BLaER1 treated with 17β-estradiol and CSF1 and Interleukin-3, amounts not matched to agents 10 nM and 100 nM (cell line): ENCODE measurements at regions not wholly inside any gene's neighbourhood (a gene's known extent, or its start where the extent isn't known, plus 50 kb on each side); places are given as distances from the start of the nearest gene placed in this dataset.

Source experiments
- H3K27ac ChIP-seq, 11 experiments: shearing (Covaris generic); formaldehyde crosslinking; 2 replicates each; pipeline ENCODE4 v1.8.1; 2022
- H3K27me3 ChIP-seq, 11 experiments: shearing (Covaris generic); formaldehyde crosslinking; 2 replicates each; pipeline ENCODE4 v1.8.1; 2022
- H3K36me3 ChIP-seq, 11 experiments: shearing (Covaris generic); formaldehyde crosslinking; 2 replicates each; pipeline ENCODE4 v1.8.1; 2022
- H3K4me1 ChIP-seq, 10 experiments: shearing (Covaris generic); formaldehyde crosslinking; 2 replicates each; pipeline ENCODE4 v1.8.1; 2022
- H3K4me2 ChIP-seq, 11 experiments: shearing (Covaris generic); formaldehyde crosslinking; 2 replicates each; pipeline ENCODE4 v1.8.1; 2022
- H3K4me3 ChIP-seq, 10 experiments: shearing (Covaris generic); formaldehyde crosslinking; 2 replicates each; pipeline ENCODE4 v1.8.1; 2022
- H3K9ac ChIP-seq, 11 experiments: shearing (Covaris generic); formaldehyde crosslinking; 2 replicates each; pipeline ENCODE4 v1.8.1; 2022
- H3K9me3 ChIP-seq, 11 experiments: shearing (Covaris generic); formaldehyde crosslinking; replicated peaks in 1 of 11; 2 replicates each; pipeline ENCODE4 v1.8.1; 2022
- H4K20me1 ChIP-seq, 11 experiments: shearing (Covaris generic); formaldehyde crosslinking; 2 replicates each; pipeline ENCODE4 v1.8.1; 2022
- Cebpa-rat ChIP-seq, 11 experiments: shearing (Covaris generic); IDR thresholded peaks; 2 replicates each; pipeline ENCODE4 v1.8.1; 2022

- peaks cover 6 to 24% (median 17%) of the 10 kb centered on the region in 11 experiments; a peak in 21 of 22 replicates for H3K9me3 ChIP-seq
- no peaks in the 10 kb centered on the region for H3K4me1 ChIP-seq
Measured at GRCh38 chr16:6146874-6147425, 1049.4 kb upstream of the EEF2KMT start.

GRCh38 chr16:6146356-6146755 lies 1048.8 kb upstream of the EEF2KMT start:
- no peak for TF ChIP-seq Cebpa-rat (IDR thresholded peaks at IDR 0.05)
- Histone ChIP-seq H3K4me3 (no peak overlapping the region), H4K20me1 (no peaks in the 10 kb centered on the region), H3K4me1 (no peaks in the 10 kb centered on the region), H3K27me3 (no peaks in the 10 kb centered on the region), H3K36me3 (no peaks in the 10 kb centered on the region; a peak in 1 of 22 replicates), H3K9ac (no peak overlapping the region), H3K4me2 (no peak overlapping the region), H3K9me3 (peaks cover 6 to 24% (median 17%) of the 10 kb centered on the region in 11 experiments; a peak in 21 of 22 replicates), H3K27ac (no peak overlapping the region)

More at GRCh38 chr16:6146874-6147425, 1049.4 kb upstream of the EEF2KMT start:
- Histone ChIP-seq H3K27ac (no peak overlapping the region), H3K4me2 (no peak overlapping the region), H3K36me3 (no peaks in the 10 kb centered on the region; a peak in 1 of 22 replicates), H3K4me3 (no peak overlapping the region), H3K27me3 (no peaks in the 10 kb centered on the region), H3K9ac (no peak overlapping the region), H4K20me1 (no peaks in the 10 kb centered on the region)
- TF ChIP-seq Cebpa-rat (IDR thresholded peaks at IDR 0.05) = no peak

- no peak for TF ChIP-seq Cebpa-rat (IDR thresholded peaks at IDR 0.05)
- H3K36me3 ChIP-seq = no peaks in the 10 kb centered on the region; a peak in 1 of 22 replicates
- H3K27me3 ChIP-seq = no peaks in the 10 kb centered on the region
- H3K9me3 ChIP-seq = peaks cover 6 to 24% (median 17%) of the 10 kb centered on the region in 11 experiments; a peak in 21 of 22 replicates
- H3K9ac ChIP-seq = no peak overlapping the region
- H3K4me2 ChIP-seq = no peak overlapping the region
- H3K4me3 ChIP-seq = no peak overlapping the region
- H3K4me1 ChIP-seq = no peaks in the 10 kb centered on the region
- H3K27ac ChIP-seq = no peak overlapping the region
- no peaks in the 10 kb centered on the region for H4K20me1 ChIP-seq
Measured at GRCh38 chr16:6144463-6144862, 1046.9 kb upstream of the EEF2KMT start.

- H4K20me1 ChIP-seq = no peaks in the 10 kb centered on the region
- TF ChIP-seq Cebpa-rat (IDR thresholded peaks at IDR 0.05) = no peak
- no peak overlapping the region for H3K9ac ChIP-seq
- no peak overlapping the region for H3K27ac ChIP-seq
- no peak overlapping the region for H3K4me2 ChIP-seq
- H3K9me3 ChIP-seq = peaks cover 6 to 24% (median 17%) of the 10 kb centered on the region in 11 experiments; a peak in 21 of 22 replicates
- no peaks in the 10 kb centered on the region; a peak in 1 of 22 replicates for H3K36me3 ChIP-seq
- H3K4me1 ChIP-seq = no peaks in the 10 kb centered on the region
- no peaks in the 10 kb centered on the region for H3K27me3 ChIP-seq
- H3K4me3 ChIP-seq = no peak overlapping the region
Measured at GRCh38 chr16:6143020-6143419, 1045.4 kb upstream of the EEF2KMT start.

- TF ChIP-seq Cebpa-rat (IDR thresholded peaks at IDR 0.05) = no peak
- Histone ChIP-seq H3K27ac (no peak overlapping the region), H3K9ac (no peak overlapping the region), H3K4me3 (no peak overlapping the region), H4K20me1 (no peaks in the 10 kb centered on the region), H3K9me3 (0 out of 22 replicates have a peak, but pooled peaks cover 0 to 3% (median 0%) of the 10 kb centered on the region in 11 experiments), H3K36me3 (no peaks in the 10 kb centered on the region), H3K27me3 (no peaks in the 10 kb centered on the region), H3K4me2 (no peak overlapping the region), H3K4me1 (no peaks in the 10 kb centered on the region)
Measured at GRCh38 chr16:6133009-6133557, 1035.5 kb upstream of the EEF2KMT start.

- Histone ChIP-seq H4K20me1 (no peaks in the 10 kb centered on the region), H3K27me3 (no peaks in the 10 kb centered on the region), H3K4me2 (no peak overlapping the region), H3K27ac (no peak overlapping the region), H3K4me1 (no peaks in the 10 kb centered on the region), H3K9me3 (0 out of 22 replicates have a peak, but pooled peaks cover 0 to 3% (median 0%) of the 10 kb centered on the region in 11 experiments), H3K9ac (no peak overlapping the region), H3K4me3 (no peak overlapping the region), H3K36me3 (no peaks in the 10 kb centered on the region)
- no peak for TF ChIP-seq Cebpa-rat (IDR thresholded peaks at IDR 0.05)
Measured at GRCh38 chr16:6132121-6132520, 1034.5 kb upstream of the EEF2KMT start.

GRCh38 chr16:6131526-6132050 lies 1034.0 kb upstream of the EEF2KMT start:
- Histone ChIP-seq H3K9me3 (0 out of 22 replicates have a peak, but pooled peaks cover 0 to 3% (median 0%) of the 10 kb centered on the region in 11 experiments), H3K4me2 (no peak overlapping the region), H3K4me1 (no peaks in the 10 kb centered on the region), H3K27me3 (no peaks in the 10 kb centered on the region), H3K9ac (no peak overlapping the region), H3K27ac (no peak overlapping the region), H3K36me3 (no peaks in the 10 kb centered on the region), H4K20me1 (no peaks in the 10 kb centered on the region), H3K4me3 (no peak overlapping the region)
- no peak for TF ChIP-seq Cebpa-rat (IDR thresholded peaks at IDR 0.05)

GRCh38 chr16:6125483-6126259 lies 1028.1 kb upstream of the EEF2KMT start:
- Histone ChIP-seq H3K4me1 (no peaks in the 10 kb centered on the region), H3K27me3 (no peaks in the 10 kb centered on the region), H3K27ac (no peak overlapping the region), H3K4me3 (no peak overlapping the region), H3K36me3 (no peaks in the 10 kb centered on the region), H3K9me3 (0 out of 22 replicates have a peak, but pooled peaks cover 0 to 3% (median 0%) of the 10 kb centered on the region in 11 experiments), H4K20me1 (no peaks in the 10 kb centered on the region), H3K9ac (no peak overlapping the region), H3K4me2 (no peak overlapping the region)
- no peak for TF ChIP-seq Cebpa-rat (IDR thresholded peaks at IDR 0.05)

GRCh38 chr16:6124136-6124535 lies 1026.5 kb upstream of the EEF2KMT start:
- TF ChIP-seq Cebpa-rat (IDR thresholded peaks at IDR 0.05) = no peak
- Histone ChIP-seq H3K4me3 (no peak overlapping the region), H4K20me1 (no peaks in the 10 kb centered on the region; a peak in 1 of 22 replicates), H3K9ac (no peak overlapping the region), H3K9me3 (no peaks in the 10 kb centered on the region), H3K36me3 (no peaks in the 10 kb centered on the region), H3K4me1 (no peaks in the 10 kb centered on the region), H3K4me2 (no peak overlapping the region), H3K27me3 (no peaks in the 10 kb centered on the region), H3K27ac (no peak overlapping the region)
